ENCODE measurements at regions not wholly inside any gene's neighbourhood (a gene's known extent, or its start where the extent isn't known, plus 50 kb on each side); places are given as distances from the start of the nearest gene placed in this dataset.

DNA sequence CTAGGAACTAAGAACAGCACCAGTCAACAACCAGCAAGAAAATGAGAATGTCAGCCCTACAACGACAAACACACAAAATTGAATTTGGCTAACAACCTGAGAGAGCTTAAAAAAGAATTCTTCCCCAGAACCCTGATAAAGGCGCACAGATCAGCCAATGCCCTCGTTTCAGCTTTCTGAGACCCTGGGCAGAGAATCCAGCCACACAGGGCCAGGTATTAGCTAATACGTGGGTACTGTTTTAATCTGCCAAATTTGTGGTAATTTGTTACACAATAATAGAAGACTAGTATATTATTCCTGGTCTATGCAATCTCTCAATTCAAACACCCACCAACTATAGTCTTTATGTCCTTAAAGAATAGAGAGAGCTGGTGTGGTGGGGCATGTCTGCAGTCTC, 291.6 kb upstream of the GADL1 start (continued):
- TF ChIP-seq, protein P1, sequence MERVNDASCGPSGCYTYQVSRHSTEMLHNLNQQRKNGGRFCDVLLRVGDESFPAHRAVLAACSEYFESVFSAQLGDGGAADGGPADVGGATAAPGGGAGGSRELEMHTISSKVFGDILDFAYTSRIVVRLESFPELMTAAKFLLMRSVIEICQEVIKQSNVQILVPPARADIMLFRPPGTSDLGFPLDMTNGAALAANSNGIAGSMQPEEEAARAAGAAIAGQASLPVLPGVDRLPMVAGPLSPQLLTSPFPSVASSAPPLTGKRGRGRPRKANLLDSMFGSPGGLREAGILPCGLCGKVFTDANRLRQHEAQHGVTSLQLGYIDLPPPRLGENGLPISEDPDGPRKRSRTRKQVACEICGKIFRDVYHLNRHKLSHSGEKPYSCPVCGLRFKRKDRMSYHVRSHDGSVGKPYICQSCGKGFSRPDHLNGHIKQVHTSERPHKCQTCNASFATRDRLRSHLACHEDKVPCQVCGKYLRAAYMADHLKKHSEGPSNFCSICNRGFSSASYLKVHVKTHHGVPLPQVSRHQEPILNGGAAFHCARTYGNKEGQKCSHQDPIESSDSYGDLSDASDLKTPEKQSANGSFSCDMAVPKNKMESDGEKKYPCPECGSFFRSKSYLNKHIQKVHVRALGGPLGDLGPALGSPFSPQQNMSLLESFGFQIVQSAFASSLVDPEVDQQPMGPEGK (CRISPR knock-in tag; IDR thresholded peaks at IDR 0.05), result no peak
- TF ChIP-seq, protein P2, sequence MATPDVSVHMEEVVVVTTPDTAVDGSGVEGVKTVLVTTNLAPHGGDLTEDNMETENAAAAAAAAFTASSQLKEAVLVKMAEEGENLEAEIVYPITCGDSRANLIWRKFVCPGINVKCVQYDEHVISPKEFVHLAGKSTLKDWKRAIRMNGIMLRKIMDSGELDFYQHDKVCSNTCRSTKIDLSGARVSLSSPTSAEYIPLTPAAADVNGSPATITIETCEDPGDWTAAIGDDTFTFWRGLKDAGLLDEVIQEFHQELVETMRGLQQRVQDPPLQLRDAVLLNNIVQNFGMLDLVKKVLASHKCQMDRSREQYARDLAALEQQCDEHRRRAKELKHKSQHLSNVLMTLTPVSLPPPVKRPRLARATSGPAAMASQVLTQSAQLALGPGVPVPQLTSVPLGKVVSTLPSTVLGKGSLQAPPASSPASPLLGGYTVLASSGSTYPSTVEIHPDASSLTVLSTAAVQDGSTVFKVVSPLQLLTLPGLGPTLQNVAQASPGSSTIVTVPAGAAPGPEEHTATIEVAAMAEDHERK (CRISPR knock-in tag; IDR thresholded peaks at IDR 0.05; ENCODE audit: low read depth), result no peak
- TF ChIP-seq ETV5 (CRISPR knock-in tag; IDR thresholded peaks at IDR 0.05; ENCODE audit: borderline replicate concordance) (no peak), MED13 (CRISPR knock-in tag; IDR thresholded peaks at IDR 0.05) (no peak)

DNA sequence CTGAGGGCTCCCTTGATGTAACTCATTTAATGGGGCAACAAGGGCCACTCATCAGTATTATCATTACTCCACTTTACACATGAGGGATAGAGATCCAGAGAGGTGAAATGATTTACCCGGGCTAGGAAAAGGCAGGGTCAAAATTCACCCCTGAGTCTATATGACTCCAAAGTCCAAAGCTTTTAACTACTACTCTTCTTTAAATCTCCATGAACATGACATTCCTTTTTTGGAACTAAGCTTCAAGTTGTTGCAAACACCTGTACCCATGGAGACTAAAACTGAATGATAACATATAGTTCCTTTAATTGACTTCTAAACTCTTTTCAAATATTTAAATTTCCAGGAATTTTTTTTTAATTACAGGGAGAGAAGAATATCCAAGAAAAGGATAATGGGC, 292.9 kb upstream of the GADL1 start:
- ATAC-seq (peak; percentile 99), DNase-seq (ENCODE audit: low spot score) (peak; percentile 87)
- CTCF ChIA-PET (ENCODE audit: low intra/inter-chr PET ratio, low total read pairs), result no interaction called here
- TF ChIP-seq PHF20 (CRISPR knock-in tag; IDR thresholded peaks at IDR 0.05), result no peak
- TF ChIP-seq ZNF552 (CRISPR knock-in tag; IDR thresholded peaks at IDR 0.05; ENCODE audit: borderline replicate concordance), result no peak
- TF ChIP-seq SAP130 (CRISPR knock-in tag; IDR thresholded peaks at IDR 0.05; ENCODE audit: low read depth), result 0 out of 2 replicates have a peak, but pooled peaks have one; percentile 14
- peak; percentile 87; the same call in 1 of the 2 replicates for TF ChIP-seq EHMT2 (IDR thresholded peaks at IDR 0.05; ENCODE audit: borderline replicate concordance, low read depth, low read length)
- TF ChIP-seq, protein P3, sequence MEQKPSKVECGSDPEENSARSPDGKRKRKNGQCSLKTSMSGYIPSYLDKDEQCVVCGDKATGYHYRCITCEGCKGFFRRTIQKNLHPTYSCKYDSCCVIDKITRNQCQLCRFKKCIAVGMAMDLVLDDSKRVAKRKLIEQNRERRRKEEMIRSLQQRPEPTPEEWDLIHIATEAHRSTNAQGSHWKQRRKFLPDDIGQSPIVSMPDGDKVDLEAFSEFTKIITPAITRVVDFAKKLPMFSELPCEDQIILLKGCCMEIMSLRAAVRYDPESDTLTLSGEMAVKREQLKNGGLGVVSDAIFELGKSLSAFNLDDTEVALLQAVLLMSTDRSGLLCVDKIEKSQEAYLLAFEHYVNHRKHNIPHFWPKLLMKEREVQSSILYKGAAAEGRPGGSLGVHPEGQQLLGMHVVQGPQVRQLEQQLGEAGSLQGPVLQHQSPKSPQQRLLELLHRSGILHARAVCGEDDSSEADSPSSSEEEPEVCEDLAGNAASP (CRISPR knock-in tag; IDR thresholded peaks at IDR 0.05; ENCODE audit: borderline replicate concordance), result 0 out of 2 replicates have a peak, but pooled peaks have one; percentile 15
- TF ChIP-seq, protein P4, sequence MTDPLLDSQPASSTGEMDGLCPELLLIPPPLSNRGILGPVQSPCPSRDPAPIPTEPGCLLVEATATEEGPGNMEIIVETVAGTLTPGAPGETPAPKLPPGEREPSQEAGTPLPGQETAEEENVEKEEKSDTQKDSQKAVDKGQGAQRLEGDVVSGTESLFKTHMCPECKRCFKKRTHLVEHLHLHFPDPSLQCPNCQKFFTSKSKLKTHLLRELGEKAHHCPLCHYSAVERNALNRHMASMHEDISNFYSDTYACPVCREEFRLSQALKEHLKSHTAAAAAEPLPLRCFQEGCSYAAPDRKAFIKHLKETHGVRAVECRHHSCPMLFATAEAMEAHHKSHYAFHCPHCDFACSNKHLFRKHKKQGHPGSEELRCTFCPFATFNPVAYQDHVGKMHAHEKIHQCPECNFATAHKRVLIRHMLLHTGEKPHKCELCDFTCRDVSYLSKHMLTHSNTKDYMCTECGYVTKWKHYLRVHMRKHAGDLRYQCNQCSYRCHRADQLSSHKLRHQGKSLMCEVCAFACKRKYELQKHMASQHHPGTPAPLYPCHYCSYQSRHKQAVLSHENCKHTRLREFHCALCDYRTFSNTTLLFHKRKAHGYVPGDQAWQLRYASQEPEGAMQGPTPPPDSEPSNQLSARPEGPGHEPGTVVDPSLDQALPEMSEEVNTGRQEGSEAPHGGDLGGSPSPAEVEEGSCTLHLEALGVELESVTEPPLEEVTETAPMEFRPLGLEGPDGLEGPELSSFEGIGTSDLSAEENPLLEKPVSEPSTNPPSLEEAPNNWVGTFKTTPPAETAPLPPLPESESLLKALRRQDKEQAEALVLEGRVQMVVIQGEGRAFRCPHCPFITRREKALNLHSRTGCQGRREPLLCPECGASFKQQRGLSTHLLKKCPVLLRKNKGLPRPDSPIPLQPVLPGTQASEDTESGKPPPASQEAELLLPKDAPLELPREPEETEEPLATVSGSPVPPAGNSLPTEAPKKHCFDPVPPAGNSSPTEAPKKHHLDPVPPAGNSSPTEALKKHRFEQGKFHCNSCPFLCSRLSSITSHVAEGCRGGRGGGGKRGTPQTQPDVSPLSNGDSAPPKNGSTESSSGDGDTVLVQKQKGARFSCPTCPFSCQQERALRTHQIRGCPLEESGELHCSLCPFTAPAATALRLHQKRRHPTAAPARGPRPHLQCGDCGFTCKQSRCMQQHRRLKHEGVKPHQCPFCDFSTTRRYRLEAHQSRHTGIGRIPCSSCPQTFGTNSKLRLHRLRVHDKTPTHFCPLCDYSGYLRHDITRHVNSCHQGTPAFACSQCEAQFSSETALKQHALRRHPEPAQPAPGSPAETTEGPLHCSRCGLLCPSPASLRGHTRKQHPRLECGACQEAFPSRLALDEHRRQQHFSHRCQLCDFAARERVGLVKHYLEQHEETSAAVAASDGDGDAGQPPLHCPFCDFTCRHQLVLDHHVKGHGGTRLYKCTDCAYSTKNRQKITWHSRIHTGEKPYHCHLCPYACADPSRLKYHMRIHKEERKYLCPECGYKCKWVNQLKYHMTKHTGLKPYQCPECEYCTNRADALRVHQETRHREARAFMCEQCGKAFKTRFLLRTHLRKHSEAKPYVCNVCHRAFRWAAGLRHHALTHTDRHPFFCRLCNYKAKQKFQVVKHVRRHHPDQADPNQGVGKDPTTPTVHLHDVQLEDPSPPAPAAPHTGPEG (CRISPR knock-in tag; IDR thresholded peaks at IDR 0.05), result no peak

More for the DNA sequence above, 292.9 kb upstream of the GADL1 start:
- Histone ChIP-seq H3K27me3 (ENCODE audit: control insufficient read depth in 1 of 2, insufficient read depth in 2 of 2, low read length in 2 of 2) (no peaks in the 10 kb centered on the region), H3K4me2 (ENCODE audit: low read depth, low read length) (peak overlapping the region; percentile 48), H3K36me3 (replicated peaks in 1 of 2; ENCODE audit: control insufficient read depth in 1 of 2, insufficient read depth in 2 of 2, low read length in 2 of 2) (no peaks in the 10 kb centered on the region), H3K9me3 (ENCODE audit: low read length) (no peaks in the 10 kb centered on the region), H3K27ac (ENCODE audit: extremely low read length, insufficient read depth, low read length) (peak overlapping the region; percentile 83), H3K79me2 (ENCODE audit: insufficient read depth, low read length) (no peaks in the 10 kb centered on the region), H3K4me3 (replicated peaks in 1 of 3; ENCODE audit: insufficient read depth in 1 of 3, low read depth in 2 of 3, low read length in 3 of 3) (peak overlapping the region in 1 of 3 experiments; percentile 18; a peak in 1 of 6 replicates), H3K9ac (ENCODE audit: insufficient read depth, low read depth, low read length) (peak overlapping the region; percentile 28; the same call in 1 of the 2 replicates), H2AFZ (ENCODE audit: low read length) (no peak overlapping the region), H4K20me1 (ENCODE audit: insufficient read depth, low read length) (no peaks in the 10 kb centered on the region), H3K4me1 (ENCODE audit: insufficient read depth, low read length) (peaks cover 39% of the 10 kb centered on the region)
- WGBS (ENCODE audit: low lambda C conversion rate), result 0% methylated on average over 1 of the region's 1 CpG
- POLR2A ChIA-PET, result interaction anchor here (1.2 kb wide), 1 partner anchor 346 kb away, joined by 10 read pairs; the partner anchor contains the start of gene STT3B
- intact Hi-C loops (cut with micrococcal nuclease; ENCODE audit: unreplicated experiment) (no loop called here), in situ Hi-C loops (cut with HindIII; ENCODE audit: extremely low pct_ligation_motif_present, low pct_unique_long_range_greater_than_20kb) (no loop called here)
- FAIRE-seq, result peak; percentile 93
- BruUV-seq (replicated peaks), result no TSS peak

Measured in HepG2 (cell line).